HG03469 (cell line): ENCODE measurements at regions not wholly inside any gene's neighbourhood (a gene's known extent, or its start where the extent isn't known, plus 50 kb on each side); places are given as distances from the start of the nearest gene placed in this dataset.

Experiments used
- ATAC-seq: cut with Tn5 transposase; IDR thresholded peaks from one replicate; pipeline ENCODE4 v1.9.1; 2021; ENCODE audit warnings: mild to moderate bottlenecking, moderate library complexity, moderate number of reproducible peaks; ENCODE audit not compliant: unreplicated experiment

DNA sequence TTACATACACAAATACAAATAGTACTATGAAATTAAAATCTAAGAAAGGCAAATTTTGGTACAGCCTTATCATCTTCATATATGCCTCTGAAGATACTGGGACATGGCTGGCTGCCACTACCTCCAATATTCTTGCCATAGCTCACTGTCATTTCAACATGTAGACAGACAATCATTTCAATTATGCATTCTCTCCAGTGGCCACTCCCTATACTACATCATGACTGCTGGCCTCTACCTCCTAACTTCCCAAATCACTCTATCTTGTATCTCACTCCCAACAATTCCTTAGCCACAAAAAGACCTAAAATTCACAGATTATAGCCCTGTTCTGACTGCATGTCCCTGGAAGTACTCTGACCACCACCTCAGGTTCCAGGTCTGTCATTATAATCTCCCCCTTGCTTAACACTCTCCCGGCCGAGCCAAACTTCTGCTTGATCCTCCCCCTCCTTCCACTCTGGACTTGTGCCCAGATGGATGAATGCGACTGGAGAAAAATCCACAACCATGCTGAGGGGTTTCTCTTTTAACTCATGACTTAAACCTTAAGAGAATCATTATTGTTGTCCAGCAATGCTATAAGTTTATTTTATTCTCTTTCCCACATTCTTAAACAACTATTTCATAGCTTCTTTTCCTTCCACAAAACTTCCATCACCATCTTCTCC, 225.3 kb upstream of the TLE4 start:
- no peak for ATAC-seq

DNA sequence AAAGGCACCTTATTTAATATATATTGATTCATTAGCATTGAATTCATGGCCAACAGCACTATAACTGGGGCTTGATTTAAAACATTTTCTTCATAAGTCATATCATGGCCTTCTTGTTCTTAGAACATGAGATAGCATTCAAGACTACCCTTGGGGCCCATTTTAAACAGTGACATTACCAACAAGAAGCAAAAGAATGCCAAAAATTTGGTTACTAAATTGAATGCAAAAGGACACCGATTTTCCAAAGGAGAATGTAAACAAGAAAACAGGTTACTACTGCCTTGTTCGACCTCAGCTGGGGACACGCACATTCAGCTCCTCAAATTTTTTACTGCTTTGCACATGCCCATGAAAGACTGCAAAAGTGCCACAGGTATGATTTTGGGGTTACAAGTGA, 219.4 kb upstream of the TLE4 start:
- ATAC-seq, result no peak

DNA sequence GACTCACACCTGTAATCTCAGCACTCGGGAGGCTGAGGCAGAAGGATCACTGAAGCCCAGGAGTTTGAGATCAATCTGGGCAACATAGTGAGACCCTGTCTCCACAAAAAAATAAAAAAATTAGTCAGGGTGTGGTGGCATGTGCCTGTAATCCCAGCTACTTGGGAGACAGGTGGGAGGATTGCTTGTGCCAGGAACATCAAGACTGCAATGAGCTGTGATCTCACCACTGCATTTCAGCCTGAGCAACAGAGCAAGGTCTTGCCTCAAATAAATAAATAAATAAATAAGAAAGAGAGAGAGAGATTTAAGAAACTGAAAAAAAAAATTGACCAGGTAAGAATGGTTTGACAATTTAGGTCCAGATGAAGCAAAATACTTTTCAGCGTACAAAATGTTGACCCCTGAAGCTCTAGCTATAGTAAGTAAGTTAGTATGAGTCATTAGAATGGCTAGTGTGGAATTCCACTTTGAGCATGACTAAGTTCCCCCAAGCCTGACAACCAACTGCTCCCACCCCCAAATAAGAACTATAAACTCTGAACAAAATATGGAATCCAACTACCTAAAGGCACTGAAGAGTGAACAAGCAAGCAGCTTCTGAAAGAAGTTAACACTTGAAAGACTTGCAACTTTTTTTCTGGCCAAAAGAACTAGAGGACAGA, 217.8 kb upstream of the TLE4 start:
- ATAC-seq, result no peak

DNA sequence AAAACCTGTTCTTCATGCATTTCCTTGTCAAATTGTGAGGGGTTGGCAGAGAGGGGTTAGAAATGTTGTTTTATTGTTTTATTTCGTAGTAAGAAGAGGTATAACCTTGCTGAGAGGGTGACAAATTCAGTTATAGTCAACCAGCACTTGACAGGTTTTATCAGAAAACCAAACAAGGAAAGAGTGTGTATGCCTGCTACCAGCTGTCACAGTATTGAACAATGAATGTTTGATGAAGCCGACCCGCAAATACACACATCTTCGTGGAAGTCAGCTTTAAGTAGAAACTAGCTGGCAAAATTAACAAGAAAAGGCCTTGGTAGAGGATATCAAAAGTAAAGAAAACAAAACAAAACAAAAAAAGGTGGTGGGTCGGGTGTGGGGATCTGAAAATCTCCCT, 214.6 kb upstream of the TLE4 start:
- ATAC-seq, result no peak

DNA sequence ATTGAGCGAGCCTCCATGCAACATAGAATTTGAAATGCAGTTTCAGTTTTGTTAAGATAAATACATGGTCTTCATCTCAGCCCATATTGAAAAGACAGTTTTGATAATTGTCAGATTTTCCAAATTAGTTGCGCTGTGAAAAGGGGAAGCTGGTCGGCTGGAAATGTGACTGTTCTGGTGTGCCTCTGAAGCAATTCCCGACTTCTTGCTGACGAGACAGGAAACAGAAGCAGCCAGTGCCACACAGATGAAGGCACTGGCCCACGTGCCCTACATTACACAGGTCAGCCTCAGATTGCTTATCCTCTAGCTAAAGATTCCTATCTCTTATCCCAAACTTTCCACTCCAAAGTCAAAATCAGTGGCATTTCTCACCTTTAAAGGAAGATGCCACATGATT, 214.1 kb upstream of the TLE4 start:
- no peak for ATAC-seq

DNA sequence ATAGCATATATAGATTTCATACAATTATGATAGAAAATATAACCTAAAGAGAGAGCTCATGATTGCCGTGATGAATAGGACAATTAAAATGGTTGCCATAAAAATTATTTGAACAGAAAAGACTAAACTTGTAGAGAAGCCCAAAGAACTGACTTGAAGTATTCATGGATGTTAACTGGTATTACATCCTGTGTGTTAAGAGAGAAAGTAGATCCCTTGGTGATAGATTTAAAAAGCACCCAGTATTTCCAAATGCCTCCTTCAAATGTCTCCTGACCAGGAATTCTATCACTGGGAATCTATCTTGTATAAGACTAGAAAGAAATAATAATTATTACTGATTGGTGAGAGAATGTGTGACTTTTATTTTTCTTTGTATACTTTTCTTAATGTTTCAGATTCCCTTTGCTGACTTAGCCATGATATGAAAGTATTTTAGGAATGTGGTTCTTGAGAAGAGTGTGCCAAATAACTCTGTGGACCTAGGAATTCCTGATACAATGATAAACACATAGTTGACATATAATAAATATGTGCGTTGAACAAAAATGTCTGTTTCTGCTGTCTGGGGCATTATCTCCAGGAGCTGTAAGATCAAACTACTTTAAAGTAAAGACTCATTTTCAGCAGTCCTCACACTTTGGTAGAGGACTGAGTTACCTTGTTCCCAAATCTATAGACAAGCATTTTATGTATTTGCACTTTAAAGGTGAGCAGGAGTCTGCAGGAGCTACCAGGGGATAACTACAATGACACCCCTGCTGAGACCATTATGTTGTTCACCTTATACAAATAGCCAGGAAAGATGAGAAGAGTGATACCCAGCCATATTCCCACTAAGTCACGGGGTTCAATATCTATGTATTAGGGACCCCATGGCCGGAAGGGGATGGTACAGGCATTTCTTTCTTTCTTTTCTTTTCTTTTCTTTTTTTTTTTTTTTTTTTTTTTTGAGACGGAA, 211.1 kb upstream of the TLE4 start:
- ATAC-seq, result no peak

DNA sequence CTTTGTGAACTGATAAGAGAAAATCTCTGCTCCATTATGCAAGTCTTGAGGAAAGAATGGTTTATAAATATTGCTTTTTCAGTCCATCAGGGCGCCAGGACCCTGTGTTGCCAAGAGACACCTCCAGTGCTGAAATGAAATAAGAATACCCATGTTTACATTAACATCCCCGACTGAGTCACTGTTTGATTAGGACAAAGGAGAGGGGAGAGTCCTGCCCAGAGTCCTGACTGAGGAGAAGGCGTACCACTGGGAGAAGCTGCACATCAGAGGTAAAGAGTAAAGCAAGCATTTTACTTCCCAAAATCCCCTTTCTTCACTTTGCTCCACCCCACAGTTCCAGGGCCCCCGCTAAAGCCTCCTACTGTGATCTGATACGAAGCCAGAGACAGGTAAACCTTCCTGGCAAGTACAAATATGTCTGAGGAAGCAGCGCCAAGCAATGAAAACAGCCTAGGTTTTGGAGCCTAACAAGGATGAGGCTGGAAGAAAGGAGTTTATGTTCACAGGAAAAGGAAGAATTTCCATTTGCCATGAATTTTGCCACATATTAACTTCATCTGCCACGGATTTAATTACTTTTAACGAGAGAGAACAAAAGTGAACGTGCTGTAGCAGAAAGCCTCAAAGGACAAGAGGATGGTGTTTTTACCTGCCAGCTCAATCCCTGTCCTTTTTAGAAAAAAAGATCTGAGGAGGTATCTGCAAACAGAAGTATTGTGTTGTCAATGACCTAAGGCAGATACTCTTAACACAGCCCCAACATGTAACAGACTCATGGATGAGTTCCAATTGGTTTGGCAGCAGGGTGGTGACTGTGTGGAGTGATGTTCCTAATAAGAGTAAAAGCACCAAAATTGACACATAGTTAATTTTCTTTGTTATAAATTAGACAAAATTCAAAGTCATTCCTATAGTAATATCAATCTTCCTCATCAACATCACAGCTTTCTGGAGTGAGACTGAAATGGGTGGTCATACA, 209.4 kb upstream of the TLE4 start:
- no peak for ATAC-seq

DNA sequence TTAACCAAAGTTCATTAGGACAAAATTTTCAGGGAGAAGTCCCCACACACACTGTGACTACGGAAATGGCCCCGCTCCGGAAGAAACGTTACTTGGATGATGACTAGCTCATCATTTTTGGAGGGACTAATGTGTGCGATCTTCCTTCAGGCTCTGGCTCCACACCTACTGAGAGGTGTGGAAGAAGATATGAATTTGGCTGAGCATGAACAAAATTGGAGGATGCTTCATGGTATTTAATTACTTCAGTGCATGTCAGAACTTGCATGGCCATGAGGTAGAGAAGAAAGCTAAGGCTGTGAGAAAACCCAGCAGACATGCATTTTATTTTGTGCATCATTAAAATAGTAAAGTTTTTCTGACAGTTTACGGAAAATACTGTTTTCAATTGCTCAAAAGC, 202.1 kb upstream of the TLE4 start:
- ATAC-seq, result no peak

DNA sequence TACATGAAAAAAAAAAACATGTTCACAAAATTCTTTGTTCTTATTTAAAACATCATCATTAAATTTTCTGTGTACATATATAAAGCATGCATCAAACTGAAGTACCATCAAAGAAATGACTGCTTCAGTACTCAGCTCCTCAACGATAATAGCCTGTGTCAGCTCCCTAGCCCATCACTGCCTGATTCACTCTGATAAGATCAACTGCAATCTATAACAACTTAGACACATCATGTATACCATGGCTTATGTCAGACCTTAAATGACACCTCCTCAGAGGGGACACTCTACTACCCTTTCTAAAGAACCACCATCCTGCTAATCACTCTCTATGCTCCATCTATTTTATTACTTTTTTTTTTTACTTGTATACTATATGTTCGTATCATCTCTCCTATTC, 200.5 kb upstream of the TLE4 start:
- no peak for ATAC-seq

DNA sequence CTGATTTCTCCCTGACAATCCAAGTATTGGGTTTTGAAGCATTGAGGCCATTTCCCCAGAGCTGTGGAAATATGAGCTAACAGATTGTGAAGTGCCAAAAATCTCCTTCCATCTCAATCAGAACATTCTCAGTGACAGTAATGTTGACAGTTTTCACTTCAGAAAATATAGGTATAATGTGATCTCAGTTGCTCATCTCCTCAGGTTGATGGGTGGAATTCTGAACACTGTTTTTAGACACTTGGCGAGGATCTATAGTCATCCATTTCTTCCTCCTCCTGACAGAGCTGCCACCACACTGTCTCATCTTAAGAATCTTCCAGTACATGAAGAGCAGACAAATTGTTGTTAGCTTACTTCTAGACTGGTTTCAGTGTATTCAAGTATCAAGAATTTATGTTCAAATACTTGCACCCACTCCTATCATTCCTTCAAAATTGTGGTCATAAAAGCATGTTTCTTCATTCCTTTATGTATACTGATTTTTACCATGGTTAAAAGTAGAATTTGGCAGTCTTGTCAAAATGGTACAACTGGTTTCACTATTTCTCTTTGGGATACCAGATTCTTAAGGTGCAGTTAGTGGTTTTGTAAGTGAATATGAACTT, 199.7 kb upstream of the TLE4 start:
- no peak for ATAC-seq

DNA sequence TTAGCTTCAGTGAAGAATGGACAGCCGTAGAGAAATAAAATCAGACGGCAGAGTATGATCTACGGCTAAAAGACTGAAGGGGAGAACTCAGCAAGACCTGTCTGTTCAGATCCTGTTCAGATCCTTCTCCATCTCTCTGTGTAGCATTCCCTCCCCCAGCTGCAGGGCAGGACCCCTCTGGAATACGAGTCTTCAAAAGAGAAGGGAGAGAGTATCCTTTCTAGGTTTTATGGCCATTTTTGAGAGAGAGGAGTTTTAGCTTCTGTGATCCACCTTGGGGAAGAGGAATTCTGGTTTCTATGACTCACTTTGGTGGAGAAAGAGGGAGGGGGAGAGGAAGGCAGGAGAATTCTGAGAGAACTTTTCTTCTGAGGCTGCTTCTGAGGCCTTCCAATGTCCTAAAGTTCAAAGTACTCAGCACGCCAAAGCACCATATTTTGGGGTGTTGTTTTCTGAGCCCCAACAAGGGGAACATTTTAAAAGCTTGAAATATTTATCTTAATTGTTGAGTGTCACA, 194.4 kb upstream of the TLE4 start:
- ATAC-seq, result no peak

DNA sequence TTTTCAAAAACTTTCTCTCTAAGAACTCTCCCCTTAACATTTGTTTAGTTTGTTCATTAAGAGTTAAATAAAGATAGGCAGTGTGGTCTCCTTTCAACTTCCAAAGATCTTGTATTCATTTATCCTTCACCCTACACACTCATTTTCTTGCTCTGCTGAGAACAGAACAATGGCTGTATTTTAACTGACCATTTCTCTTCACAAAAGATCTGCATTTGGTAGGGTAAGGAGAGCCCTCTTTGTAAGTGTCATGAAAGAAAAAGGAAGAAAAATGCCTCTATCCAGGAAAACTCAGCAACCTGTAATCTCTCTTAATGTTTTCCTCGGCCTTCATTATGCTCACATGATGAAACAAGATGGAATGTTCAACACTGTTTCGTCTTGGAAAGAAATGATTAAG, 193.7 kb upstream of the TLE4 start:
- no peak for ATAC-seq

DNA sequence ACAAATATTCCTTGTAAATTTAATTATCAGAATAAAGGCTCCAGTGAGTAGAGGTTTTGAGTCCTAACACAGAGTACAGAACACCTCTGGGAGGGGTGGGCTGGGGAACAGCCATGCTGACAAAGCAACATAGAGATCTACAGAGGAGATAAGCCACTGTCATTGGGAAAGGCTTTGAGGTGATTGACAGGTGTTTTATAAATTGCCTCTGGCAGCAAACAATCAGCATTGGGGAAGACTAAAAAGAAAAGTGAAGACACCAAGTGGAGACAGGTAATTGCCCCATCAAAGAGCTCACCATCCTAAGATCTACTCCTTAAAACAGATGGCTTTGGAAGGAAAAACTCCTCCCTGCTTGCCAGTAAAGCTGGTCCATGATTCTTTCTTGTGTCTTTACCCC, 189.7 kb upstream of the TLE4 start:
- no peak for ATAC-seq

DNA sequence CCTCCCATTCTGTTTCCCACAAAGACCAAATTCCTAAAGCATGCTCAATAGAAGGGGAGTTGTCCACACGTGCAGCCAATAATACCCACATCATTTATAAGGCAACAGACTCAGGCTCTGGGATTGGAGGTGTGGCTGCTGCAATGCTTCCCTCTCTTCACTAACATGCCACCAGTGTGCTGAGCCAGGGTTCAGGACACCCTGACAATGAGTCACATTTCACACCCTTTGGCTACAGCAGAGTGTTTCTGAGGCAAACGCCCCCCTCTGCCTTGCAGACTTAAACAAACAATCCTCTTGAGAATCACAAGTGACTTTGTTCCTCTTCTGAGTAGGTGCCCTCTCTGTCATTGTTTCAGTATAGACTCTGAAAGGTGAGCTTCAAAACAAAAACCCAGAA, 189.3 kb upstream of the TLE4 start:
- ATAC-seq, result no peak

DNA sequence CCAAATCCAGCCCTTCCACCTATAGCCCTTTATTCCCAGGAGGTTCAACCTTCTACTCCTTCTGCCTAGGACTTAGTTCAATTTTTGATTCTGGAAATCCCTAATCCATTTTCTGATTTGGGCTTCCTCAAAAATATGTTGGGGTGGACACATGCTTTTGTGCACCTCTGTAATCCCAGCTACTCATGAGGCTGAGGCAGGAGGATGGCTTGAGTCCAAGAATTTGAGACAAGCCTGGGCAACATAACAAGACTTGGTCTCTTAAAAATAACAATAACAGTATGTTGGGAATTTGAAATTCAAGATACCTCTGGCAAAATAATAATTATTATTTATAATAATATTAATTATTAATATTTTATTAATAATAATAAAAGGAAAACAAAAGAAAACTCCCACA, 188.7 kb upstream of the TLE4 start:
- ATAC-seq, result no peak

DNA sequence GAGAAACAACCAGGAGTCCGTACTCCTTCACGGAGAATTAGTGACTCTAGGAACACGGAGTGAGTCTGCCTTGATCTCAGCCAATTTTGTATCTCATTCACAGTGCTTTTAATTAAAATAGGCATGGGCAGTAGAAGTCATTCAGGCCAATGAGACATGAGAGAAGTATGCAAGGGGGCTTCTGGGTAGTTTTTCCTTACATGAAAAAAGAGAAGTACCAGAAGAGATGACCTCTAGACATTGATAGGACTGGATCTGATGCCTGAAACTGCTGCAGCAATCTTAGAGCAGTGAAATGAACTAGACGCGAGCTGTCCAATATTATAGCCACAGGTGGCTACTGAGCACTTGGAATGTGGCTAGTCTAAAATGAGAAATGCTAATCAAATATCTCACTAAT, 187.7 kb upstream of the TLE4 start:
- ATAC-seq, result no peak

DNA sequence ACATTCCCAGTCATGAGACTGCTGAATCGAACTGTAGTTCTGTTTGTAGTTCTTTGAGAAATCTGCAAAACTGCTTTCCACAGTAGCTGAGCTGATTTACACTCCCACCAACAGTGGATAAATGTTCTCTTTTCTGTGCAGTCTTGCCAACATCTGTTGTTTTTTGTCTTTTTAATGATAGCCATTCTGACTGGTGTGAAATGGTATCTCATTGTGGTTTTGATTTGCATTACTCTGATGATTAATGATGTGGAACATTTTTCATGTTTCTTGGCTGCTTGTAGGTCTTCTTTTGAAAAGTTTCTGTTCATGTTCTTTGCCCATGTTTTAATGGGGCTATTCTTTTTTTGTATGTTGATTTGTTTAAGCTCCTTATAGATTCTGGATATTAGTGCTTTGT, 187.3 kb upstream of the TLE4 start:
- ATAC-seq, result no peak

DNA sequence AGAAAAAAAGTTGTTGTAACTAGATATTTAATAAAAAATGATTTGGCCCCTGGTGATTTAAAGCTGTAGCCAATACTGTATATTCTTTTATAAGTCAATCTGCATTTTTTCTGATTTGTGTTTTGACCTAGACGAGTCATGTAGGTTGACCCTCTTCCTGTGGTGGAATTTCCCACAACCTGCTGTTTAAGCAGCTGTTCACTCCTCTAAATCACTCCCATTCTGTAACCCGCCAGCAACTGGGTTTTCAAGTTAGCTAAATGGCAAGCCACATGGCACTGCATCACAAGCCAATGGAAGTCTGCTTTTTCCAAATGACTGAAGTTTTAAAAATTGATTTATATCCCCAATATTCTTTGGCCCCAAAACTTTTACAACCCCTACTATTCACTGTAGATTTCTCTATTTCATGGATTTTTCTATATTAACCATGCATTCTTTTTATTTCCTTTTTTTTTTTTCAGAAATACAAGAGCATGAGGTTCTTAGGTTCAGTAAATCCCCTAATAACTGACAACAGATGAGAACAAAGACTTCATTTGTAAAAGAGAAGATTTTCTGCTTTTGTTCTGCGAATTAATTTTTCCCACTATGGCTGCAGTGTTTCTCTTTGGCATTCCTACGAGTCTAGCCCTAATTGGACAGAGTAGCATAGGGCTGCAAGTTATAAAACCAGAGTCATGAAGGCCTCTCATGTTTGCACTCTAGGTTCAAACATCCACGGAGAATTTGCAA, 184.5 kb upstream of the TLE4 start:
- ATAC-seq, result no peak

DNA sequence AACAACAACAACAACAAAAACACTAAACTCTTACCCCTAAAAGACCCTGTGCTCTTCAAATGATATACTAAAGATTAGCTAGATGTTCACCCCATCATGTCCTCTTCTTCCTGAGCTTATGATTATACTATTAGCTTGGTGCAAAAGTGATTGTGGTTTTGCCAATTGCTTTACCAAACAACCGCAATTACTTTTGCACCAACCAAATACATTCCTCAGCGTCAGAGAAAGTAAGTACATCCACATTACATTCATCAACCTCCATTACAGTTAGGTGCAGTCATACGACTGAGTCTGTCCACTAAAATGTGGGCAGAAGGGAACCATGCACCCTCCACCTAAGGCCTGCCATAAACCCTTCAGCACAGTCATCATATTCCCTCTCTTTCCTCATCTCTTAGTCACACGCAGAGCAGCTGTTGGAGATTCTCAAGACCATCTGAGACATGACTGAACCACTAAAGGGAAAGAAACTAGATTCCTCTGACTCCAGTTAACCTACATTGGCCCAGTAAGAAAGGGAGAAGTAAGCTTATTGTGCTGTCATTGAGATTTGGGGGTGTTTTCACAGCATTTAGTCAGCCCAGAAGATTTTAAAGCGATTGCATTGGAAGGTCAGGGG, 181.6 kb upstream of the TLE4 start:
- no peak for ATAC-seq
